Glomerular endothelial cell (primary cell): ENCODE measurements at regions not wholly inside any gene's neighbourhood (a gene's known extent, or its start where the extent isn't known, plus 50 kb on each side); places are given as distances from the start of the nearest gene placed in this dataset.
"Not testable (repeated sequence)": the region's sequence is repeated elsewhere in the genome, so short reads cannot be mapped to it uniquely, and the experiment has no call there.

Source experiments
- DNase-seq: peaks from one replicate; pipeline ENCODE4 v3.0.0-alpha.2; 2011; ENCODE audit warnings: low read depth, low spot score; ENCODE audit errors: extremely low read depth

DNA sequence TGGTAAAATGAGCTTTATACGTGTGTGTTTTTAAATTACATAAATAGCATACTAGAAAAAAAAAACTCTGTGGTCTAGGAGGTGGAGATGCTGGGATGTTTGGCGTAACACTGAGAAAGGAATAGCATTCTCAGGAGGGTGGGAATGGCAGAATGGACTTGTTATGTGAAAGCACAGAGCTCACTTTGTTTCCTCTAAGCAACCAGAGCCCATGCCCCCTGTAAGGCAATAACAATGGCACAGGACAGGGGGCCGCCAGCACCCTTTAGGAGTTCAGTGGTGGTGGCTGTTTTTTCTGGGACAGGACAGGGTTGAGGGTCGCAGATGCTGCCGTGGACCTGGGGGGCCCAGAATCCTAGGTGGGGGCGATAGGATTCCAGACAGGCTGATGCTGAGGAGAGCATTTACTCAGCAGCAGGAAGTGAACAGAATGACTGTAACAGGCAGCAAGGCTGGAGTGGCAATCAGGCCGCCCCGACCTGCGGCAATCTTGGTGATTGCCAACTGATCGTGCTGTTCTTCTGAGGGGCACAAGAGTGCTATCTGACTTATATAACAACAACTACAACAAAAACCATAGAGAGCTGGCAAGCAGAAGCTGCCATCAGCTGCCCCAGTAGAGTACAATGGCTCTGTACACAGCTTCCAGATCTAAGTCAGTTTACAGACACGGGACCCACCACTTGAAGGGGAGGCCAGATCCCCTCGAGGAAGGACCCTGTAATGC is 160.4 kb downstream of the UACA start:
- no peak for DNase-seq

DNA sequence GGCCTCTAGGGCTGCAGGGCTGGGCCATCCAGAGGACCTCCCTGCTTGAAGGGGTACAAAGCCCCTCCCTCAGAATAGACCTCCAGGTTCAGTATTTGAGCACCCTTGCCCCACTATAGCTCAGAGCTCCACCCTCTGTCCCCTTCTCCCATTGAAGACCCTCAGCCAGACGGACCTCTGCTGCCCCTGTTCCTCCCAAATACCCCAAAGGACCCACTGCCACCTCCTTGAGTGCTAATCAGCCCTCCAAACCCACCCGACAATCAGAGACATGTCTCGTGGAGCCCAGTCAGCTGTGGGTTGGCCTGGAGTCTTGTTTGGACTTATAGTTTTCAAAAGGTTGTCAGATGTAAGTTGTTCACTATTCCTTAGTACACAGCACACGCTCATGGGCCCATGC is 161.1 kb downstream of the UACA start:
- DNase-seq, result no peak

GRCh38 chr15:70597945-70598344 is 165.4 kb downstream of the UACA start:
- DNase-seq, result no peak

DNA sequence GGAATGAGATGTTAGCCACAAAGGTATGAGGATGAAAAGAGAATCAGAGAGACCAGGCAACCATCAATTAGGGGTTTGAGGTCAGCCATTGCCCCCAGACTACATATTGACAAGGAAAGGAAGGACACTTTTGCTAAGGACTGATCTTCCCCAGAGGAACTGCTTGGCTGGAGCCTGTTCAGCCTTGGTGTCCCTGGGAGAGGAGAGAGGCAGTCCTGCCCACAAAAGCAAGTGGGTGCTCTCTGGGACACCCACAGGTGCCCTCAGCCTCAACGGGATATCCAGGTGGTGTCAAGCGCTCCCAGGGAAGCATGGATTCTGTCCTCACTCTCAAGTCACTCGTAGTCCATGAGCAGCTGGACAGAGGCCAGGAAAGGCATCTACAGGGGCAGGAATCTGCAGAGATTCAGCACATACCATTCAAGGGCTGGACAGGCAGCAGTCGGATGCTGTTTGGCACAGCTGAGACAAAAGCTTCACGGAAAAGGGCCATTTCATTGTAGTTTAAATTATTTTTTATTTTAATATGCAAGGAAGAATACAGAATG is 166.2 kb downstream of the UACA start:
- DNase-seq, result no peak

DNA sequence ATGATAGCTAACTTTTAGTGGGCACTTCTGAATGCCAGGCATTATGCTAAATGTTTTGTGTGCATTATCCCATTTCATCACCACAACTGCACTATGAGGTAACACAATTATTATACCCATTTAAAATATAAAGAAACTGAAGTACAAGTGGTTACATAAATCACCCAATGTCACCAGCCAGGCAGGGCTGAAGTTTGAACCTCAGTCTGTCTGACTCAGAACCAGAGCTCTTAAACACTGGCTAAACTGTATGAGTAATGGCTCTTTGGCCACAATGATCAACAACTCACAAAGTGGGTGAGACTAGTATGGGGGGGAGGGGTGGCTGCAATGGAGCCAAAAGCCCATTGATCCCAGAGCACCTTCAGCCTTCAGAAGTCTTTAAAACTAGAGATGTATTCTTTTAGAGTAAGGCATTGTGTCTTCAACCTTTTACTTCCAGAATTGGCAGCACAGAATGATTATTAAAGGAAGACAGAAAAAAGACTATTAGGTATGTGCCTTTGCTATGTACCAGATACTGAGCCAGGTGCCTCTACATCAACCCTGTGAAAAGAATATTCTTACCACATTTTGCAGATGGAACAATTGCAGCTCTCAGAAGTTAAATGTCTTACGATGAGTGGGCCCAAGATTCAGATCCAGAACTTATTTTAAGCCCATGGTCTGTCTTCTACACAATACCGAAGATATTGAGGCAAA is 166.9 kb downstream of the UACA start:
- DNase-seq, result no peak

GRCh38 chr15:70593795-70594194 is 169.6 kb downstream of the UACA start:
- no peak for DNase-seq

DNA sequence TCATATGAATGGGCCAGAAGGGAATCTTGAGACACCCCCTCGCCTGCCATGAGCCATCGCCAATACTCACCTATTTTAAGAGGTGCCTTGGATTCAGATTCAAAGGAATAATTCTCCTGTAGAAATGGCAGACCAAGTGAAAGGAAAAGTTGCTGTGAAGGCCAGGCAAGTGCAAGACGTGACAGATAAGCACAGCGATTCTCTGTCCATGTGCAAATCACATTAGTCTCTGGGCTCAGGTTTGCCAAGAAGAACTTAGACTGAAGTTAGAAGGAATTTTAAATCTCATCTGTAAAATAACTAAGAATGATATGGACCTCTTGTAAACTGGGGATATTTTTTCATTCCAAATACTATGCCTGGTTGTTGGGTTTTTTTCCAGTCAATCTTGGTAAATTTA is 173.6 kb downstream of the UACA start:
- DNase-seq, result no peak

DNA sequence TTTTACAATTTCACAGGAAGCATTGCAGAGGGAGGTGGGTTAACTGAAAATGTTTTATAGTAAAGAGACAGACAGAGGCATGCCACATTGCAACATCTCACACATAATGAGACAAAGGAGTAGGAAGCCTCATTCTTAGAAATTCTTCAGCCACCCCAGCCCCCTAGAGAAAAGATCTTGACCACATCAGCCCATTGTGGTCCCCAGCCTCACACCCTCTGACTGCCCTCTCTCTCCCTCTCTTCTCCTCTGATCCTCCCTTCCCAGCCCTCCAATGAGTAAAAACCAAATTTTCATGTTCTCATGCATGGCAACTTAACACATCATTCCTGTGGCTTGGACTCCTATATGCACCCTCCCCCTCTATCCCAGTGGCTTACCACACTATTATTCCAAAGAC is 174.1 kb downstream of the UACA start:
- DNase-seq, result no peak

- DNase-seq, result no peak
Observed at GRCh38 chr15:70588613-70589012, 174.7 kb downstream of the UACA start.

DNA sequence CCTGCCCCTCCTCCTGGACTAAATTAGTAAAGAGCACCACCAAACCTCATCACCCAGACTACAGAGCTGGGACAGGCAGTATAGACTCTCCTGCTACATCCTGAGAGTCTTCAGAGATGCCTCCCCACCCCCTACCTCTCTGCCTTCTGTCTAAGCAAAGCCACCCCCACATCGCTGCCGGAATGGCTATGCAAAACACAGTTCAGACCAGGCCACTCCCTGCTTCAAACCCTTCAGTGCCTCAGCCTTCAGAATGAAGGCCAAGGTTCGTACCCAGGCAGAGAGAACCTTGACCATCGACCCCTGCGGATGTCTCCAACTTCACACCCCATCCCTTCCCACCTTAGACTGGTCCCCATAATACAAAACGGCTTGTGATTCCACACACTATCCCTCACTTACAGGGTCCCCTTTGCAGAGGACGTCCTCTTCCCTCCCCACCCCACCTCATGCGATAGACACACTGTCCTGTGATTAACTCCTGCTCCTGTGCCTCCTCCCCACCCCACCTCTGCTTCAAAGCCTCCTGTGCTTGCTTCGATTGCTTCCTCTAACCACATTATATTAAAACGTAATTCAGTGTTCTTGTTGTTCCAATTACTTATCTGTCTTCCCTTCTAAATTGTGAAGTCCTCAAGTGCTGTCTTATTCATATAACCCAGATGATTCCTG is 175.3 kb downstream of the UACA start:
- no peak for DNase-seq

GRCh38 chr15:70587012-70587634 is 176.2 kb downstream of the UACA start:
- DNase-seq, result not testable (repeated sequence)

DNA sequence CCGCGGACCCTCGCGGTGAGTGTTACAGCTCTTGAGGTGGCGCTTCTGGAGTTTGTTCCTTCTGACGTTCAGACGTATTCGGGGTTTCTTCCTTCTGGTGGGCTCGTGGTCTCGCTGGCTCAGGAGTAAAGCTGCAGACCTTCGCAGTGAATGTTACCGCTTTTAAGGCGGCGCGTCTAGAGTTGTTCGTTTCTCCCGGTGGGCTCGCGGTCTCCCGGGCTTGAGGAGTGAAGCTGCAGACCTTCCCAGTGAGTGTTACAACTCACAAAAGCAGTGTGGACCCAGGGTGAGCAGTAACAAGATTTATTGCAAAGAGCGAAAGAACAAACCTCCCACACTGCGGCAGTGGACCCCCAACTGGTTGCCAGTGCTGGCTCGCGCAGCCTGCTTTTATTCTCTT is 177.1 kb downstream of the UACA start:
- no peak for DNase-seq

DNA sequence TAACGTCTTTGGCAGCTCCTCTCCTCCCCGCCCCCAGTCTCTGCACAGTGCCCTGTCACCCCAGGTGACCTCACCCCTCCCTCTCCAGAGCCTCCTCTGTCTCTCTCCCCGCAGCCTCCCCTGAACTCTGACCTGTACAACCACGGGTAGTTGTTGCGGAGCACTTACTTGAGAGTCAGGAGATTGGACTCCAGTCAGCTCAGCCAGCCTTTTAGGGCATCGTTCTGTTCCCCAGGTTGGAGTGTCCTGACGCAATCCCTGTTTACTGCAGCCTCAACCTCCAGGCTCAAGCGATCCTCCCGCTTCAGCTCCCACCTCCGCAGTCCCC is 177.7 kb downstream of the UACA start:
- DNase-seq, result no peak

DNA sequence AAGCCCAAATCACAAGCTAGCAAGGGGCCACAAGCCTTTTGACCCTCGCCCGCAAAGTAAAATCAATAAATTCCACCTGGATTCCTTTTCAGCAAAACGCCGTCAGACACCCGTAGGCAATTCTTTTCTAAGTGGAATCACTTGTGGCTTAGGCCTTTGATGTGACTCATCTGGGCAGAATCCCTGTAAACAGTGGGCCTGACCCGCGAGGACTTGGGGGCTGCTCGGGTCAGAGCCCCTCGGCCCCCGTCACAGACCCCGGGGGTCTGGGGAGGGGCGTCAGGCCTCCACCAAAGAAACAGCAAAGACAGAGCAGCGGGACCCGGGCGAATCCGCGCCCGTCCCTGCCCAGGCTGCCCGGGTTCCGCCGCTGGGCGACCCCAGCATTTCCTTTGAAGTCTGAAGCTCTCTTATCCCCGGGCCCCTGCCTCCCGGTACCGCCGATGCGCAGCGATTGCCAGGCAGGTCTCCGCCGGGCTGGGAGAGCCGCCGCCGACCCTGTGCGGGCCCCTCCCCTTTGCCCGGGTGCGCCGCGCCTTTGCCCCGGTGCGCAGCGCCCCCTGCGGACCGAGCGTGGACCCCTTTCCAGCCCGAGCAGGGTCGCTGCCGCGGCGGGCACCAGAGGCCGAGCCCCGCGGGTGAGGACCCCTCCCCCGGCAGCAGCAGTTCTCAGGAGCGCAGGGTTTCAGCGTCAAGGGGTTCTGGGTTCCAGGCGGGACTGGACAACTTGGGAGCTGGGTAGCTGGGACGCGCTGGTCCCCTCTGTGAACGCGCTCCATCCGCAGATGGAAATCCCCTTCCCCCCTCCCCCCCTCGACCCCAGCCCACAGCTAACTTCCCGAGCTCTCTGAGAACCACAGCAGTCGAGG is 178.3 kb downstream of the UACA start:
- DNase-seq, result no peak

DNA sequence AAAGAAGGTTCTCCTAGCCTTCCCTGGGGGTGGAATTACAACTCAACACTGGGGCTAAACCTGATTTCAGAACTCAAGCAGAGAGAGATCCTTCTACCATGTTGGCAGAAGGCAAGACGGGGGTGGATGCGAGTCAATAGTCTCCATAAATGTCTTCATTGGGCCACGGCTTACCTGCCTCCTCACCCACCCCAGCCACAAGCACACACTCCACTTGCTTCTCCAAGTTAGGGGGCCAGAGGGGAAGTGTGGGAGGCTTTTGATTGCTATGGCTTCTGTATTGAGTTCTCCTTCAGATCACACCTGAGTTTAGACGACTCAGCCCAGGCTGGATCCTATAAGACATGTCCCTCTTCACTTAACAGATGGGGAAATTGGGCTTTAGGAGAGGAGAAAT is 178.9 kb downstream of the UACA start:
- DNase-seq, result no peak

DNA sequence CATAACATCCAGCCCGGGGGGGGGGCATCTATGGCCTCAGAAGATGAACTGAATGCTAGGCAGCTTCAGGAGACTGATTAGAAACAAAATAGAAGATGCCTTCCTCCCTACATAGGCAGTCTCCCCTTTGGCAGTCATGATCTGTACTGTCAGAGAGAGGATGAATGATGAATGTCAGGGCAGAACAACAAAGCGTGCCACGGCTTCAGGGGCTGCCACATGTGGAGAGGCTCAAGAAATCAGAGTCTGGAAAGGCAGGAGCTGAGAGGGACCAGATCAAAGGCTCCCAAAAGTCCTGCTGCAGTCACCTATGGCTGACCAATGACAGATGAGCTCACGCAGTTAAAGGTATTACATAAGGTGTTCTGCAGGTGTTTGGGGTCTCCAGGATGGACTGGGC is 180.4 kb downstream of the UACA start:
- DNase-seq, result no peak

GRCh38 chr15:70582143-70582945 is 181.0 kb downstream of the UACA start:
- DNase-seq, result no peak

GRCh38 chr15:70580958-70581357 is 182.4 kb downstream of the UACA start:
- DNase-seq, result no peak

DNA sequence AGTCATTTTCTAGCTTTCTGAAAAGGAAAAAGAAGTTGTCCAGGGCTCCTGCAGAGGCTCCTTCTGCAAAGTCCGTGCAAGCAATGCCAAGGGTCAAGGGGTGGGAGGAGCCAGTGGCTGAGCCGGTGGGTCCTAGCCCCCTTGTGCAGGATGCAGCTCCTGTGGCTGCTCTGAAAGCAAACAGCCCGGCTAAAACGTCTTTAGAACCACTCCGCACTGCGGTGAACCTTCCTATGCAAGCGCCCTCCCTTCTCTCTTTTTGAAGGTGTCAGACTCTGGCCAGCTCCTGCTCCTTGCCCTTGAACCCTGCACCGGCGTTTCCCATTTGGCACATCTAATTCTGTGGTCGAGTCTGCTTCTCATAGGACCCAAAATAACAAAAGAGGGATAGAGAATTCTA is 183.1 kb downstream of the UACA start:
- DNase-seq, result no peak

- no peak for DNase-seq
Observed at GRCh38 chr15:70579766-70580165, 183.6 kb downstream of the UACA start.
